Islet precursor cell (in vitro differentiated cells): ENCODE measurements at regions not wholly inside any gene's neighbourhood (a gene's known extent, or its start where the extent isn't known, plus 50 kb on each side); places are given as distances from the start of the nearest gene placed in this dataset.

Source experiments
- DNase-seq: peaks from one replicate; pipeline ENCODE4 v3.0.0-alpha.2; 2018

DNA sequence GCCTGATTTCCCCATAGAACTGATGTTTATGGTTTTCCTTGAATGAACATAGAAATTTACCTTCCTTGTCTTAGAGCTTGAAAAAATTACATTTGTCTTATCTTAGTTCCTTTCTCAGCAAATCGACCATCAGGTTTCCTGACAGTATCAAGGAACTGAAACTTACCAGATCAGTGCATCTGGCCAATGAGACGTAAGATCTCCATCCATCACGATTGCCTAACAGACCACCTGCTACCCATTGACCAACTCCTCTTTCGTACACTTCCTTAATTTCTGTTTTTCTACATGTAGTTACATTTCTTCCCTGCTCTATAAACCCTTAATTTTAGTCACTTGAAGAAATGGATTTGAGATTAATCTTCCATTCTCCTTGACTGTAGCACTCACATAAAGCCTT, 57.4 kb upstream of the TMPRSS15 start:
- no peak for DNase-seq

DNA sequence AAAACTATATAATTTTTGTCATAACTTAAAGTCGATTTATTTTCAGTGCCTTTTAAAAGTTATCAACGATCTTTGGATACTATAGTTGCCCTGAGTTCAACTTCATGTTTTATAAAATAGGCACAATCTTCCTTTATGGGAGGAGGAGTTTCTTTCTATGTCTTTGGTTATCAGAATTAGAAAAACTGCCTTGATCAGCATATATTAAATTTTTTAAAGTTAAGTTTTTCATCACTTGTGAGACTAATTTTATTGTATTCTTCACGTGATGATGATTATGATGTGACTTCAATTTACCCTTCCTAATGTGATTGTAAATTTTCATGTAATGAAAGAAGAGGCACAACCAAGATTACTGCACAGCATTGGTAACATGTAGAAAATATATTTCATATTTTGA, 58.2 kb upstream of the TMPRSS15 start:
- DNase-seq: no peak

DNA sequence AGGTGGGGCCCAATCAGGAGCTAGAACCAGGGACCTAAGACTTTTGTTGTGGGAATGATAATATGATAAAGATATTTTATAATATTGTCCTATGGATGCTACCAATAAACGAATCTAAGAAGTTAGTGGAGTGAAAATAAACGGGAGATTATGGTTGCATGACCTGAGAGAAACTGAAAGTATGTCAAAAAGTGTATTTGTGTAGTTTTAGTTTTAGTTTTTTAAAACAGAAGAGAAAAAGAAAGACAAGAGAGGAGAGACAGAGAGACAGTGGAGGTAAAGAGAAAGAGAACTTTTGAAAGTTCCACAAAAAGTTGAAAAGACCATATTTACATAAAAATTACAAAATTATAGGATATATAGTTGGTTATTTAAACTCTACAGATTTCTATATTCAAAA, 64.1 kb upstream of the TMPRSS15 start:
- DNase-seq: no peak

DNA sequence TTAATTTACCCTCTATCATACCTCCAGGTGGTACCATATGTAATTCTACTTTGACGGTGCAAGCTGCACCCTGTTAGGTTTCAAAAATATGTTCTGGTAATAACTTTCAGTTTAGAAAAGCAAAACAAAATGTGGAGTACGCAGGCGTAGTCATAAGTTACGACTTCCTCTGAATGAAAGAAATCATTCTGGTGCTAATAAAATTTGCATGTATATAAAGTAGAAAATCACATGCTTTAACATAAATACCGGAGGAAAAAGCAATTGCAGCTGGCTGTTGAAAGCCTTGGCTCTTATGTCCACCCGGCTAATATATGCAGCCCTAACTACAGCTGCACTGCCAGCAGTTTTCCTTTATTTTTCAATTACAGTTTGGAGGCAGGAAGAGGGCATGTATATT, 65.2 kb upstream of the TMPRSS15 start:
- no peak for DNase-seq

DNA sequence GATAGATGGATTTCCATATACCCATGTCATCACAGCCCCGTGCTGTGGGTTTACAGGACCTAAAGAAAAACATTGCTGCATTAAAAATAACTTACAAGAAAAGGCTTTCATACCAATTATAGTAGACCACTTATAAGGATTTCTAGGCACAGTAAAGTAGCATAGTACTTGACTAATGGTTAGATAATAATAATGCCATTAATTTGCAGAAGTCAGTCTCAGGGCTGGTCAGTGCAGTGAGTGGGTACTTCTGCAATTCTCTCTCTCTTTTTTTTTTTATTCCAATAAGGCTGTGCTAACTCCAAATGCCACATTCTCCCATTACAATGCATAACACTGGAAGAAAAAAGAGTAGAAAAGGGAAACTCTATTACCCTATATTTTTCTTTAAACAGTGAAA, 73.1 kb upstream of the TMPRSS15 start:
- DNase-seq: no peak

DNA sequence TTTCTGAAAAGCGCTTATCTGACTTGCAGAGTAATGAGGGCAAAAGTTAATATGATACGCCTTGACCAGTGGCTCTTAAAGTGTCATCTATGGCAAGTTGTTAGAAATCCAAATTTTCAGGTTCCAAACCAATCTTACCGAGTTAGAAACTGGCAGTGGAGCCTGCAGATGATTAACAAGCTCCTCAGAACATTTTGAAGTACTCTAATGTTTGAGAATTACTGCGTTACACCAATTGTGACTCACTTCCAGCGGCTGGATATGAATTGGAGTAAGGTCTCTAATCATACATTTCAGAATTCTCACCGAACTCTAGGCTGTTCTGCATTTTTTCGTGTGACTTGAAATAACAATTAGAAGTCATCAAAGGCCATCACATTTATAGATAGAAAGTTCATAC, 73.5 kb upstream of the TMPRSS15 start:
- no peak for DNase-seq

DNA sequence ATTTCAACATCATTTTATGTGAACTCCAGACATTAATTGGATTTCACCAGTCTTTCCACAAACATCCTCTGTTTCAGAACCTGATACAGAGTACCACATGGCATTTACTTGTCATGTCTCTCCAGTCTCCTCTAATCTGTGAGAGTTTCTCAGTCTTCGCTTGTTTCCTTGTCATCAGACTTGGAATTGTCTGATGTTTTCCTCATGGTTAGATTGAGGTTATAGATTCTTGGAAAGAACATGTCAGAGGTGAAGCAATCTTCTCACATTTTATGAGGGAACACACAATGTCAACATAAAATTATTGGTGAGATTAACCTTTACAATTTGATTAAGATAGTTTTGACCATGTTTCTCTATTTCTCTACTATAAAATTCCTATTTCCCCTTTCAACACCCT, 74.9 kb upstream of the TMPRSS15 start:
- no peak for DNase-seq

DNA sequence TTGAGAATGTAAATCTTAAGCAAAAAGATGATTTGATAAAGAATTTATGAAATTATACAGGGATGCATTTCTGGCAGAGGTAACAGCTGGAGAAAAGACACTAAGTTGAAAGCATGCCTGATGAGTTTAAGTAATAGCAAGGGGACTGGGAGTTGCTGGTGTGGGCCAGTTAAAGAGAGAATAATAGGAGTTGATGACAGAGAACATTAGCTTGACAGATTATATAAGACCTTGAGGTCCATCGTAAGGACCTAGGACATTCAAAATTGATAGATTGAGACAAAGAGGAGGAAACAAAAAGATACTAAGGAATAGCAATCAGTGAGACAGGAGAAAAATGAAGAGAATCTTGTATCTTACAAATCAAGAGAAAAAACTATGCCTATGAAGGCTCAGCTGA, 84.7 kb upstream of the TMPRSS15 start:
- no peak for DNase-seq

DNA sequence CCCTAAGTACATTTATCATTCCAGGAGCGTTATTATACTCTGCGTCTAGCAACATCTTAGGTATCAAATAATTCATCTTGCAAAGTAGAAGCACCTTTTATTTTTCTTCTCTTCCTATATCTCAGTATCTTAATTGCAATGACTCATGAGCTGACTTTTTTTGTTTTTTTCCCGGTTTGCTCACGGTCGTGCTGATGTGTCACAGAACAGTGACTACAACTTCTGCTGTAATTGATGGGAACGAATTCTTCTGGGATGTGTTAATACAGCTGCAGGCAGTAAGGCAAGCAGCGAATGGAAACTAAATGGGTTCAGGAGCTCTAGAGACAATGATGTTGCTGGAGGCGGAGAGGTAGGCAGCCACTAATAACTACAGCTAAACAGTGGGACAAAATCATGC, 89.8 kb upstream of the TMPRSS15 start:
- peak; percentile 91 for DNase-seq

DNA sequence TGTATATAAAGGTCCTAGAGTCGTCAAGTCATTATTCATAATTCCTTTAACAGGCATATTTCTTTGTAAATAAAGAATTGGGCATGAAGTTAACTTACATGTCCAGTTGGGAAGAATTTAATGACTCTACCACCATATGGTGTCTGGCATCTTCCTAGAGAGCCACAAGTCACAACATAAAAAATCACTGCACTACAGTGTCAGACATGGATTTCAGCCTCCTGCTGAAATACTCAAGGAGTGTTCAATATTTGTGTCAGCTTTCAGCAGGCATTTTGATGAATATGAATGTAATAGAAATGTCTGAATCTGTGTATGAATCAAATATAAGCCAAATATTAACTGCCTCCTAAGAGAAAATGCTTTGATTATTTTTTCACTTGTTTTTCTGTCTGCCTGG, 91.9 kb upstream of the TMPRSS15 start:
- DNase-seq: no peak

DNA sequence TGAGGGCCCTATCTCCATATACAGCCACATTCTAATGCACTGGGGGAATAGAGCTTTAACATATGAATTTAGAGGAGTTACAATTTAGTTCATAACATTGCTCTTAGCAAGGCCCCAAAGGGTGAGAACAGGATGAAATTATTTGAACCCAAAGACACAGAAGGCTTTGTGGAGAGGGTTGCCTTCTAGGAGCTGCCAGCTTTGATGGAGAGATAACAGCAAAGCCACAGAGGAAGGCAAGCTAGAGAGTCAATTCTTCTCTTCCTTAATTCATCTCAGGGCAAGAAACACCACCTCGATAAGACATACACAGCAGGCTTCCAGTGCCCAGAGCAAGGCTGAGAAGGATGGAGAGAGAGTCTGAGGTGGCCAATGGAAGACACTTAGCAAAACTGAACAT, 94.8 kb upstream of the TMPRSS15 start:
- DNase-seq: no peak

DNA sequence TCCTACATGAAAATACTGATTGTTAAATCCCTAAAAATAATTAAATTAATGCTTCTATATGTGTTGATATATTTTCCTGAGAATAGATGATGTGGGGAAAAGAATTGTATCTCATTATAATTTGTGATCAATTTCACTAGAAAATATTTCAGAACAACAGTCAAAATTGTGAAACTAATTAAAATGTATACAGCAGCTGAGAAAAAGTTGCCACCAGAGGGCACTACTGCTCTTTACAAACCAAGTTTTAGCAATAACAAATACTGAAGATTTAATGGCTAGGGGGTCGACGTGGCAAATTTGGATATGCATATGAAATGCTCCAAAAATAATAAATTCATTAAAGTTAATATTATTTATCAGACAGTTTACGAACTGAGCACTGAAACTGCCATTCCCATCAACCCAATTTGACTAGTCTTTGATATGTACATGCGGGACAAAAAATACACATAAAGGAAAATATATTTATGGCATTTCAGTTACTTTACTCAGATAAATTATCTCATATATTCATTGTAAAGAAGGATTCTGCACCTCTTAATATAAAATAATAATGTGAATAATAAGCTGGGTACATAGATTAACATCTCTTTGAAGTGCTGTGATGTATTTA, 96.3 kb upstream of the TMPRSS15 start:
- DNase-seq: no peak

DNA sequence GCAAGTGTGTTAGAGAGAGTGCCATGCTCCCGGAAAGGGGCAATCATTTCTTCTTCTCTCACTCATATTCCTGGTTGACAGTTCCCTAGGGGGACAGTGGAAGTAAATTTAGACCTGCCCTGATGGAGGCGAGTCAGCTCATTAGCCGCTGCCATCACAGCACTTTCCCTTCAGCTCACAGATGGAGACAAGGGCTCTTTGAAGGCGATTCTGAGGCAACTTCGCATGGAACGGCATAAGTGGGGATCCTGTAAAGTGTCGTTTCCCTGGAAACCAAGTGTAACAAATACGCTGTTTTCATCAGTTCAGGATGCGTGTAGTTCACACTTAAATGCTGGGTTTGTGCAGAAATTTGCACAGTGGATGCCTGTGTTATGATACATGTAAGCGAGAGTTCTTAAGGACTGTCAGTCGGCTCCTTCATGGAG, 114.5 kb upstream of the TMPRSS15 start:
- DNase-seq: no peak

DNA sequence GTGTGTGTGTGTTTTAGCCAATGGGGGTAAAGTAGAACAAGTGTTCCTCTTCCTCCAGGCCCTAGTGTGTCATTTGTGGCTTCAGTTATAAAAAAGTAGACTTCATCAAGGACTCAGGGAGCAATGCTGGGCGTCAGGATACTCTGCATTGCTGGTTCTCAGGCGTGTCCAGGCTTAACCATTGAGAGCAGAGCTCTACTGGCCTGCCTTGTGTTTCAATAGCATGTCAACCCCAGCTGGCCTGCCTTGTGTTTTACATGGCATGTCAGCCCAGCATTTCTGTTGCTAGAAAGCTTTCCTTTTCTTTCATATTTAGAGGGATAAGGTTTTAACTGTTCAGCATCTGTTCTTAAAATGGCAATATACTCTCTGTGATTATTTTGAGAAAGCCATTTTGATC, 117.6 kb upstream of the TMPRSS15 start:
- no peak for DNase-seq

DNA sequence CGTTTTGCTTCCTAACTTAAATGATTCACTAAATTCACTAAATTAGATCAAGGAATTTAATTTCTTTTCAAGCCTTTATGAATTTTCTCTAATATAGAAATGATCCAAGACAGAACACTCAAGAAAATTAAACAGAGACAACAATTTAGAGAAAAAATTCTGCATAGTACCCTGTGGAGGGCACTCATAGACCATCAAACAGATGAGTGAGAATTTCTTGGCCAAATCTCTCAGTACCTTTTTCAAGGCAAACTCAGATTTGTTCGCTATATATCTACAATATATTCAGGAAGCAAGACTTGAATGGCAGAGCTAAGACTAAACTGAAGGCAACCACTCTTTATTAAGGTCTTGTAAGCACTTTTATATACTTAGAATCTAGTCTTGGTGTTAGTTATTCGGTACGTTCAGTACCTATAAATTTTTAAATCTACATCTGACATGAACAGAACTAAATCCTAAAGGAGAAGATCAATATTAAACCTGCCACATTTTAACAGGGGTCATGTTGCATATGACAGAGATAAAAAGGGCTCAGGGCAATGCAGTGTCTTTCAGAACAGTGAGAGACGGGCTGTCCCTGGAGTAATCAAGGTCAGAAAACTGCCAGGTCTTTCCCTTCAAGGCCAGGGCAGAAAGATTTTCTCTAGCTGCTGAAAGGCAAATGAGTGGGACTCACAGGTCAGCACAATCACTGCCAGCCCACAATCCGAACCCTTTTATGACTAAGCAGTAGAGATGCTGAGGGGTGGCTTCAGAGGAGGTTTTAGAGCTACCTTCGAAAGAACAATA, 118.8 kb upstream of the TMPRSS15 start:
- no peak for DNase-seq

DNA sequence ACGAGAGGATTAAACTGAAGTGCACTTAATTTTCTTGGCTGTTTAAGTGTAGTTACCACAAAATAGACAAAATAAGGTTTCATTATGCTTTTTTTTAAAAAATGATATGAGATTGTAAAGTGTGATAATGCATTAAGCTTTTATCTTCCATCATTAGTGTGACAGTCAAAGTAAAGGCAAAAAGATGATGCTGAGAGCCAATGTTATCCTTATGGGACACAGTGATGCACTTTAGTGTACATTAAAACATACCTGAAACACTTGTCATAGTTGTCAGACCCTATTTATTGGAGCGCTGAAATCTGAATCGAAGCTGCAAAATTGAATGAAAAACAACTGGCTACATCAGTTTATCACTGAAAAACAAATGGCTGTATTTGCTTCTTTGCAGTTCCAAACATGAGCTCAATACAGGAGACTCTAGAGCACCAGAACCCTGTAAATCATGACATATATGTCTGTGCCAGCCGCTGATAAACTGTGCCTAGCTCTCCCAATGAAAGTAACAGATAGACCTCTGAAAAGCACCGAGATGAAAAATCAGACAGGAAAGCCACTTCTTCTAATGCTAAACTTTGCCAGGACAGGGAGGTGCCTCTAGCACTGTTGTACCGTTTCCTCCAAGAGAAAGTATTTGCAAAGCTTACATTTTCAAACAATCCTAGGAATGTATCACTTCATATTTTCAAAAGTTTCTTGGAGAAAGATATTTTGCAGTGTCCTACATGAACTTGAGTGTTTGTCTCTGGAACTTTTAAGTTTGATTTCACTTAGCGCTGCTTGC, 120.7 kb upstream of the TMPRSS15 start:
- no peak for DNase-seq

DNA sequence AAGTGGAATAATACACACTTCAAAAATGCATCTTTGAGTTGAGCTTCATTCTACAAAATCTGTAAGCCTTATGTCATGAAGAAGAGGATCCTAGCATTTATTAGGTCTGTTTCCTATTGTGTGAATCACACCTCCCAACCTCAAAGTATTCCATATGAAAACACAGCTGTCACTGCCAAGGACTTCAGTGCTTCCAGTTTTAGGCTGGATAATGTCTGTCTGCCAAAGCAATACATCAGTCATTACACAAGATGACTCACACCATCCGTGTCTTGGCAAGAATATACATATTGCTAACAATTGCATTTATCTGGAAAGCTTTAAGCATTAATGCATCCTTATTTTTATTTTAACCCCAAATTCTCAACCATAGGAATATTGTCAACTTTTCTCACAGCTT, 125.7 kb upstream of the TMPRSS15 start:
- no peak for DNase-seq

DNA sequence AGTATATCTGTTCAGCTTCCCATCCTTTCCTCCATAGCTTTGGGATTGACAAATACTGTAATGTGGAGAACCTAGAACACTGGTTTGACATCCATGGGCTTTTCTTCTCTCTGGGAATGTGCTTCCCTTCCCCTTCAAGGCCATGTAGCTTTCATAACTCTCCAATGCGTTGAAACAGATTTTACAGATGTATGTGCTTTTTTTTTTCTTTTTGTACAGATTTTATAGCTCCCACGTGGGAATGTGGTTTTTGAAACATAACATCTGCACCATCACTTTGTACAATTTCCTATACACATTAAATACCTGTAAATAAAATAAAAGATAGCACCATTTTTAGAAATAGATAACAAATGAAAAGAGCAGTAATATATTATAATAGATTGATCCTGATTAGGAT, 138.5 kb upstream of the TMPRSS15 start:
- DNase-seq: no peak

DNA sequence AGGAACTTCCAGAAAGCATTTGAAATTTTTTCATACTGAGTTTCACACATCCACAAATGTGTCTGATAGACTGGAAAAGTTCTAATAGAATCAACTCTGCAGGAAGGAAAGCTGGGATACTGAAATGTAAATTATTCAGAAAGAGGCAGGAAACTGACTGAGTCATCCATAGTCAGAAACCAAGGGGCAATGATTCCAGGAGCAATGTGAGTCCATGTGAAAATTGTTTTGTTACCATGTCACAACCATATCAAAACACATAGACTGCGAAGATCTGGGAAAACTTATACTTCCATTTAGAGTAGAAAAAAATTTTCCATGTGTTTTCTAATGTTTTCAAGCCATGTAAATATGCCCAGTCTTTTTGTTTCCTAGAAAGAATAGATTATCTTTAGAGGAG, 142.3 kb upstream of the TMPRSS15 start:
- DNase-seq: no peak

DNA sequence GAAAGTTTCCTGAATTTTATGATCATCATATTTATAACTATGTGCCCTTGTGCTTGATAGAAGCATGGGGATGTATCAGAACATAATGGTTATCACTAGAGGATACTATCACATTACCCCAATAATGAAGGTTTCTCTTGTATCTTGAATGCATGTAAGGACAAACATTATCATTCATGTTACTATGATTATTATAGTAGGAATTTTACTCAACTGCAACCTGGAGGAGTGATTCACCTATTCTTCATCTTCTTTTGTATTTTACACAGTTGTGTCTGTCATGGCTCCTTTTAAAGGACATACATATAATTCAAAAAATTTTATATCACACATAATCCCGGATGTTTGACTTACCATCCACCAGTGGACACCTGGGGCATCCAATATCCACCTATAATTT, 143.8 kb upstream of the TMPRSS15 start:
- no peak for DNase-seq

DNA sequence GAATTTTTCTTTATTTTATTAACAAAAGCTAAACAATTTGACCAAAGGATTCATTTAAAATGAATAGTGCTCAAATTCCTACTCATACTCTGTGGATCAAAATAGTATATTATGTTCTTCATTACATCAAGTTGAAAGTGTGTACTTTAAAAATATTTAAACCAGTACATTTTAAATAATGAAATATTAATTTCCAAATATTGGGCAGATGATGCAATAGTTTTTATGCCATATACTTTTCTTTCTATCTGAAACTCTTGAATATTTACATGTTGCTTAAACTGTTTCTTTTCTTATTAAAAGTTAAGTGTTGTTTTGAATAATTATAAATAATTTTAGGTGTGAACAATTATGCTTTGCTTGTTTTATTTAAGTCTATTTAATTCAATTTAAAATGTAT, 144.7 kb upstream of the TMPRSS15 start:
- no peak for DNase-seq

DNA sequence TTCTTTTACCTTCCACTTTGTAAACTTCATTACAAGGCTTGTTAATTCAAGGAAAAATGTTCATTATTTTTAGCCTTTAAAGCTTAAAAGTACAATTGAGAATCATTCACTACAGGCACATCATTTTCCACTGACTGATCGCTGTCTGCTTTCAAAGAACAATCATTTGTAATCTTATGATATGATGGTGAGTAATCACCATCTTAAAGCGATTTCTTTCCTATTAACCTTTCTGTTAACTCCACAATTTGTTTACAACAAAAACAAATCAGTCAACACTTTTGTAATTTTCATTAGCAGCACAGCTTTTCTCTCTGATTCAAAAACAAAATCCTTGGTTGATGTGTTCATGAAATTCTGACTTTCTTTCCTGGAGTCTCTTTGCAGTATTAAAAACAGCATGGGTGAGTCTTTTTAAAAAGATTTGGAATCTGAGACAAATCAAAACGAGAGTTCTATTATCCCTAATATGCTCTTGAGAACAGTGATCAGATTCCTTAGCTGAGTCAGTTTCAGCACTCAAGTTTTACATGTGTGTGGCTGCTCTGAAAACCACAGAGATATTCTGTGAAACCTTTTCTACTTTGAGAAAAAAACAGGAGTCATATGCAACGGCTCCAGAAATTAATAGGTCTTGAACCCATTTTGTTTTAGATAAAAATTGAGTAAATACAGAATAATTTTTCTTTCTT, 145.8 kb upstream of the TMPRSS15 start:
- no peak for DNase-seq

DNA sequence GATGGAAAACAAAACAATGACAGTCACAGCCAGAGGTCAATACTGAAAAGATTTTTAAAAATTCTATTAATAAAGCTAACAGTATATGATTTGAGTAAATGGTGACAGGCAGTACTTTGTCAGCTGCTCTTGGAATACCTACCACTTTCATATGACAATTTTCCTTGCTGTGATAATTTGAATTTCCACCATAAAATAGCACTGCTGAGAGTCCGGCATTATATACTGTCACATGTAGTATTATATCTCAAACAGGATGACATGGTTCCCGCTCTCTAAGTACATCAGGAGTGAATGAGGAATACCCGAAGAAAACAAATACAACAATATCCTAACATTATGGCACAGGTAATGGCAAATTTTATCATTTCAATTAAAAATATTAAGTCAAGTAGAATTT, 146.8 kb upstream of the TMPRSS15 start:
- no peak for DNase-seq

DNA sequence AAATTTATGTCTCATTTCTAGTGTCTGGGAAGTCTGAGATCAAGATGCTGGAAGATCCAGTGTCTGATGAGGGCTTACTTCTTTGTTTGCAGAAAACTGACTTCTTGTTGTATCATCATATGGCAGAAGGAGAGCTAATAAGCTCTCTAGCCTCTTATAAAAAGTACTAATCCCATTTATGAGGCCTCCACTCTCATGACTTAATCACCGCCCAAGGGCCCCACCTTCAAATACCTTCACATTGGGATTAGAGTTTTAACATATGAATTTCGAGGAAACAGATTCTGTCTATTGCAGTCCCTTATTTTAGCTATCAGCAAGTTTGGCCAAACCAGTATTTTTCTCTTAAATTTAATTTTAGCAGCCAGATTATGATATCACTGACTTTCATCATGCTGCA, 150.2 kb upstream of the TMPRSS15 start:
- no peak for DNase-seq
